Stimulated activated naive CD4-positive, alpha-beta T cell treated with Interleukin-2 at 50 U/mL for 16 hours (primary cell): ENCODE measurements at regions not wholly inside any gene's neighbourhood (a gene's known extent, or its start where the extent isn't known, plus 50 kb on each side); places are given as distances from the start of the nearest gene placed in this dataset.
"Not testable (repeated sequence)": the region's sequence is repeated elsewhere in the genome, so short reads cannot be mapped to it uniquely, and the experiment has no call there.

ENCODE experiments used
- DNase-seq: peaks from one replicate; lab custom pipeline; 2025; lab: John Stamatoyannopoulos, UW

DNA sequence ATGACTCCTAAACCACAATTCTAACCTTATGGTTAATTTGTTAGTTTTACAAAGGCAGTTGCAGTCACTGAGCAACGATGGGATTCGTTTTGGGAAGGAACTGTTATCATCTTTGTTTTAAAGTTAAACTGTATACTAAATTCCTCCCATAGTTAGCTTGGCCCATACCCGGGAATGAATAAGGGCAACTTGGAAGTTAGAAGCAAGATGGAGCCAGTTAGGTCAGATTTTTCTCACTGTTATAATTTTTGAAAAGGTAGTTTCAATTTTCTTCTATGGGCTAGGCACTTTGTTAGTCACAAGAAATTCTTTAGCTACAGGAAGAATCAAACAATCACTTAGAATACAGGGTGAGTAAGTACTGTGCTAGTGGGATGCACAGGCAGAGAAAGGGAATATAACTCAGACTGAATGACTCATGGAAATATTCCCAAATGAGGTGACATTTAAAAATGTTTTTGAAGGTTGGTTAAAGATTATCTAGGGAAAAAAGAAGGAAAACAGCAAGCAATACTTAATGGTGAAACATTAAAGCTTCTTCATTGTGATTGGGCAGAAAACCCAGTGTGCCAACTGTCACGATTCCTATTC, 153.6 kb downstream of the MAGEB17 start:
- no peak for DNase-seq

DNA sequence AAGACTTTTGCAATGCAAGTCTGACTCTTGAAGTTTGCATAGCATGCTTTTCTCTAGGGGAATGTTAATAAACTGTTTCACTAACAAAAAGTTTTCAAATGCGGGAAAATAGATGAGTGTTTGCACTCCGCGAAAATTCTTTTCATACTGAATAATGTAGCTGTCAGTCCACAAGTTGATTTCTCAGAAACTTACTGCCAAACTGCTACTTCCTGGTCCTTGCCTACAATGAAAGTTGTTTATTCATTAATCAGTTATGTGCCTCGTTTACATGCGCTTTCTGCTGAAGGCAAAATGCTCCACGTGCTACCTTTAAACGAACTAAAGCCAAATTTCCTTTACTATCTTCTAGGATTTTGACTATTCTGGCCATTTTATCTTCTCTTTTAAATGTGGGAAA, 166.2 kb downstream of the MAGEB17 start:
- DNase-seq: no peak

DNA sequence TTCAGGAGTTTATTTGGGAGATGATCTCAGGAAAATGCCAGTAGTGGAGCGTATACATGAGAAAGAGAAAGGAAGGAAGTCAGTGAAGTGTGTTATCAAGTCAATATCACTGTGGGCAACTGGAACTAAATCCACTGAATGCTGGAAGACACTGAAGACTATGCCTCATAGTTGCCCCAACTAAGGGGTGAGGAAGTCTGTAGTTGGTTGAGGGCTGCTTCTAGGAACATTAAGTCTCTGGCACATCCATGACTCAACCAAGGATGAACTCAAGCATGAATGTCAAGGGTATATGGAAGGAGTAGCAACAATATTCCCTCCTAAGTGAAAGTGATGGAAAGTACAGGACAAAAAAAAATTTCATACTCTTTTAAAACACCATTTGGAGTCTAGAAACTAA, 167.9 kb downstream of the MAGEB17 start:
- no peak for DNase-seq

DNA sequence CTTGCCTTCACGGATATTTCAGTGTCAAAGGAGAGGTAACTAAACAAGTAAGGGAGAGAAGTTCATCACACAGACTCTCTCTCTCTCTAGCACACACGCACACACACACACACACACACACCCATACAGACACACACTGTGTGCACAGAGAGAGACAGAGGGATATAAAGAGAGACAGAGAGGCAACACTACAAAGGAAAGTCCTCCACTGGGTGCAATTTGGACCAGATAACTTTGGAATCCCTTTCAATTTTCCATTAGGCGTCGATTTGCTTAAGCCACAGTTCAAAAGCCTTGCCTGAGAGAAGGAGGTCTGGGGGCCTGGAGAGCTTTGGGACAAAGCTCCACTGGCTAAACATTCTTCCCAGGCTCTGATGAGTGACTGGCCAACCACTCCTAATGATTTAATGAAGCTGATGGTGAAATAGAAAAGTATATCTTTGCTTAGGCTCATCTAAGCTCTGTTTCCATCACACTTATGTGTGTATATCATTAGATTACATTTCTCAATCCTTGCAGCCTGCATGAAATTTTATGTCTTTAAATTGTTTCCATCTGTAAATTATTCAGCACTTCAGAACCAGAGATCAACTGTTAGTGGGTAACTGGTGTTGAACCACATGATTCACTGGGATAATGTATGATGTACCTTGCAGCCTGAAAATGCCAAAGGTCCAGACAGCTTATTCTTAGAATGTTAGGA, 180.8 kb downstream of the MAGEB17 start:
- no peak for DNase-seq

DNA sequence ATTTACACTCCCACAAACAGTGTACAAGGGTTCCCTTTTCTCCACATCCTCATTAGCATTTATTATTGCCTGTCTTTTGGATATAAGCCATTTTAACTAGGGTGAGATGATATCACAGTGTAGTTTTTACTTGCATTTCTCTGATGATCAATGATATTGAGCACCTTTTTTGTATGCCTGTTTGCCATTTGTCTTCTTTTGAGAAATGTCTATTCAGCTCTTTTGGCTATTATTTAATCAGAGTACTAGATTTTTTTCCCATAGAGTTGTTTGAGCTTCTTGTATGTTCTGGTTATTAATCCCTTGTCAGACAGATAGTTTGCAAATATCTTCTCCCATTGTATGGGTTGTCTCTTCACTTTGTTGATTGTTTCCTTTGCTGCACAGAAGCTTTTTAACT, 190.6 kb downstream of the MAGEB17 start:
- DNase-seq: no peak

DNA sequence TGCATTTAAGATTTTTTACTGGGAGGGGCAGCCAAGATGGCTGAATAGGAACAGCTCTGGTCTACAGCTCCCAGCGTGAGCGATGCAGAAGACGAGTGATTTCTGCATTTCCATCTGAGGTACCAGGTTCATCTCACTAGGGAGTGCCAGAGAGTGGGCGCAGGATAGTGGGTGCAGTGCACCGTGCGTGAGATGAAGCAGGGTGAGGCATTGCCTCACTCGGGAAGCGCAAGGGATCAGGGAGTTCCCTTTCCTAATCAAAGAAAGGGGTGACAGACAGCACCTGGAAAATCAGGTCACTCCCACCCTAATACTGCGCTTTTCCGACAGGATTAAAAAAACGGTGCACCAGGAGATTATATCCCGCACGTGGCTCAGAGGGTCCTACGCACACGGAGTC, 192.8 kb downstream of the MAGEB17 start:
- not testable (repeated sequence) for DNase-seq

DNA sequence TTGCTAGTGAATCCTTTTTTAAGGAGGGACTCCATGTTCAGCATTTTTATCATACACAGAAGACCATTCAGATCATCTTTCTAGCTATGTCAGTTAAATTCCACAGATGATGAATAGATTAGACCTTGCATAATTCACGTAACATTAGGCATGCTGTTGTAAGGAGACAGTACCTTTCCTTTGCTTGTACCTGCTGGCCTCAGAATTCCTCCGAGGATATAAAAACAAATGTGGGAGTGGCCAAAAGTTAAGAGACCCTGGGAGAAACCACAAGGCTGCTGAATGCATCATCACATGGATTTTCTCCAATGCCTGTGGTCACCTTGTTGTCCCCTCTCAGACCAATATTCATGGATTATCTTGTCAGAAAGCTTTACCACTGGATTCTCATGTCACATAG, 201.4 kb downstream of the MAGEB17 start:
- no peak for DNase-seq

DNA sequence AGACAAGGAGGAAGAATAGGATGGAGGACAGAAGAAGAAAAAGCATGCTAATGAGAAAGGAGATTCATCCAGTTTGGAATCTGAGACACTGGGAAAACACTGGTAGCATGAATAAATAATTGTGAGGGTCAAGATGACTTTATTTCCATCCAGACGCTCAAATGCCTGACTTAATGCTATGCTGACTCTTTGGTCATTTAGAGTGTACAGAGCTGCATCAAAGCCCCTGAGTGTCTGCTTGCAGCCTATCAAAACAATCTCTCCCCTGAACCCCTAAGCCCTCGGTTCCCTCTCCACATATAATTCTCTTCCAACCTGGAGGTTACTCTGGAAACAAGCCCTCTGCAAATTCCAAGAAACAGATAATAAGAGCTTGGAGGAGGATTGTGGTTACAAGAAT, 208.8 kb downstream of the MAGEB17 start:
- no peak for DNase-seq

DNA sequence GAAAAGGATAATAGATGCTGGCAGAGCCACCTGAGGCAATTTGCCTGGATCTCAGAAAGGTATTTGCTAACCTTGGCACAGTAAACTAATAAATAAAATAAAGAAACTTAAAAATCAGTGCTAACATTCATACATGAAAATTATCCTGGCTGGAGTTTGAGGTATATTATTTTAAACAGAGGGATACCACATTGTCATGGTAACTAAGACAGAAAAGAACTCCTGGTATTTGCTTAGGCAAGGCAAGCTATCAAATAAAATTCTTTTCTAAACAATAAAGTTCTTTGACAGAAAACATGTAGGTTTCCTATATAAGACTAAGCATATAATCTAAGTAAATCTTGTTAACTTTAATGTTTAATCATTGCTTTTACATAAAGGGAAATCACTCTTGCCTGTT, 218.8 kb downstream of the MAGEB17 start:
- DNase-seq: no peak

DNA sequence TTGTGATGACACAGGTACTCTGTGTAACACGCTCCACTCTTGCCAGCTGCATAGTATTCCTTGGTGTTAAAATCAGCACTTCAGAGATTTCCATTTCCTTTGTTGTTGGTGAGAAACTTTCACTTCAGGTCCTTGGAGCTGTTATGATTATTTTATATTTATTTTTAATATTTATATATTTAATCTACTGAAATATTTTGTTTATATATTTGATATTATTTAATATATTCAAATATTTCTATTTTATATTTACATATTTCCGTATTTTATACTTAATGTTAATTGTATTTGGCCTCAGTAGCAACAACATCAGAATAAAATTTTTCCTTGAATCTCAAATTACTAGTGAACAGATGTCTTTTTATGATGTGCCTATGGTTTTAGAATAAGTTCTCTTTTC, 225.3 kb downstream of the MAGEB17 start:
- DNase-seq: no peak

DNA sequence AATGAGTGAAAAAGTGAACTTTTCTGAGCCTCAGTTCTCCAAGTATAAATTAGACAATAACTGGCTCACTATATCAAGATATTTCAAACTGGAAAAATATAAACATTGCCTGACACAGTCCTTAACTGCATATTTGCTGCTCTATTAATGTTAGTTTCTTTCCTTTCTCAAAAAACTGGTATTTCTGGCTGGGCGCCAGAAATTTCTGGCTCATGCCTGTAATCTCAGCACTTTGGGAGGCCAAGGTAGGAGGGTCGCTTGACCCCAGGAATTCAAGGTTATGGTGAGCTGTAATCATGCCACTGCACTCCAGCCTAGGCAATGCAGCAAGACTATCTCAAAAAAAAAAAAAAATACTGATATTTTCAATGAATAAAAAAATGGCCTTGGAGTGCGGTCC, 227.0 kb downstream of the MAGEB17 start:
- no peak for DNase-seq

DNA sequence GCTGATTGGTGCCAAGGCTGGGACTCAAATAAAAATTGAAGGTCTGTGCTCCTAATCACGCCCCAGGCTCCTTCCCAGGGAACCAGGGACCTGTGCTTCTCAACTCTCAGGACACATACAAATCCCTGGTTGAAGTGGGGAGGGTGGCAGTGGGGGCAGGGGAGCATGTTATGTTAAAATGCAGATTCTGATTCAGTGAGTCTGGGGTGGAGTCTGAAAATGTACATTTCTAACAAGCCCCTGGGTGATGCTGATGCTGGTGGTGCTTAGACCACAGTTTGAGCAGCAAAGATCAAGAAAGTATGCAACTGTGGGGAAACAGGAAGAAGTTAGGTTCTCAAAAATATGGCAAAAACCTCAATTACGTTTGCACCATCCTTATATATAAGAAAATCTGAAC, 236.5 kb downstream of the MAGEB17 start:
- no peak for DNase-seq

DNA sequence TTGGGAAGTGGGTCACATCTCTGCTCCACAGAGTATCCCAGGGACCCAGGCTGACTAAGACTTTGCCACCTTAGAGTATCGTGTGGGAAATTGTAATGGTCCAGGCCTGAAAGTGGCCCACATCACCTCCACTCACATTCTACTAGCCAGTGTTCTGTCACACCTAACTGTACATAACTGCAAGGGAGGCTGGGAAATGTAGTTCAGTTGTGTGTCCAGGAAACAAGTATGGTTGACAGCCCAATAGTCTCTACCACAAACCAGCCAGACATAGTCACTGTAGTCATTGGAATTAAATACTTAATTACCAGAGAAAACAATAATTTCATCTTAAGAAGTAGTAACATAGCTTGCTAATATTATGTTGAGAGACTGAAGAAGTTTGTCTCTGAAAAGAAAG, 233.4 kb upstream of the S100G start:
- no peak for DNase-seq

DNA sequence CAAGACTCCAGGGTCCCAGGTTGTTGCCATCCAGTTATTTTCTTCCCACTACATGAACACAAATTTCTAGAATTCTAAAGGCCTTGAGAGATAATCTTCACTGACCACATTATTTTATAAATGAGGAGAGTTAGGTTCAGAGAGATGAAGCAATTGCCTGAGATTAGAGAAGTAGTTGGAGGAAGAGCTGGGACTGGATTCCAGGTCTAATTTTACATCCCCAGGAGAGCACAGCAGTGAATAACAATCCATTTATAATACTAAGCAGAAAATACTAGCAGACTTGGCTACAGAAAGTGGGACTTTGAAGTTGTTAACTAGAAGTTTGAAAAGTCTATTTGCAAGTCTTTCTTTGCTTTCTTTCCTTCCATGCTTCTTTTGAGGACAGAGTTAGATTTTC, 231.3 kb upstream of the S100G start:
- DNase-seq: no peak

DNA sequence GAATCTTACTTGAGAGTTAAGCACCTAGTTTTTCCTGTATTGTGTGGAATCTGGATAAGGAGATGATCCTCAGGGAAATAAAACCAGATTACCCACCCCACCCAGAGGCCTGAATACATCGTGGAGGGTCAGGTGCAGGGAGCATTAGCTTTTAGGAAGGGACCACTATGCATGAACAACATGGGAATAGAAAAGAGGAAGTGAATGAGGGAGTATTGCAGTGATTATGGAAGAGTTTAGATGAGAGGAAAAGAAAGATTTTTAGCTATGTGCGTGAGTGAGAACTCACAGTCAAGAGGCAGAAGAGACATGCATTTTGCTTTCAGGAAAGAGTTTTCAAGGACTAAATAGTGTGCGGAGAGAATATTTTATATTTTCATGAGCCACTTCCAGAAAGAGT, 222.3 kb upstream of the S100G start:
- DNase-seq: no peak

DNA sequence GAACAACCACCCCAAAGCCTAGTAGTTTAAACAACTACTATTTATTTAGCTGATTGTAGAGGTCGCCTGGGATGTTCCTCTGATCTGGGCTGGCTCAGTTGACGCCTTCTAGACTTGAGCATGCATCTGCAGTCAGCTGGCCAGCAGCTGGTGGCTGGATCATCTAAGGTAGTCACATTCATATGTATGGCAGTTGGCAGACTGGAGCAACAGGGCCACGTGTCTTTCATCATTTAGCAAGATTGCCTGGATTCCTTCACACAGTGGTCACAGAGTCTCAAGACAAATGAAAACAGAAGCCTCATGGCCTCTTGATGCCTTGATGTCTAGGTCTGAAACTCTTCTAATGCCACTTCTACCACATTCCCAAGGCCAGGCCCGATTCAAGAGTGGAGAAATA, 220.6 kb upstream of the S100G start:
- DNase-seq: no peak

DNA sequence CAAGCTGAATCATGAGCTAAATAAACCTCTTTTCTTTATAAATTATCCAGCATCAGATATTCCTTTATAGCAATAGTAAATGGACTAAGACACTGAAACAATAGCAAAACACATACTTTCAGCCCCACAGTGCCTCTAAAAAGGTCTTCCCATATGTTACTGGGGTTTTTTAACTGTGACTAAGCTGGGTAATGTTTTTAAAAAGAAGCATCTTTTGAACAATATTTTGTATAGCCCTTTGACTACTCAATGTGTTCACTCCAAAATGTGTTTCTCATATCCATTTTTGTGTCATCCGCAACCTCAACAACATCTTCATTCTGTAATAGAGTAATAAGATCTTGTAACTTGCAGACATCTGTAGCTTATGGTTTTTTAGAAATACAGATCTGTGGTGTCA, 218.7 kb upstream of the S100G start:
- no peak for DNase-seq

DNA sequence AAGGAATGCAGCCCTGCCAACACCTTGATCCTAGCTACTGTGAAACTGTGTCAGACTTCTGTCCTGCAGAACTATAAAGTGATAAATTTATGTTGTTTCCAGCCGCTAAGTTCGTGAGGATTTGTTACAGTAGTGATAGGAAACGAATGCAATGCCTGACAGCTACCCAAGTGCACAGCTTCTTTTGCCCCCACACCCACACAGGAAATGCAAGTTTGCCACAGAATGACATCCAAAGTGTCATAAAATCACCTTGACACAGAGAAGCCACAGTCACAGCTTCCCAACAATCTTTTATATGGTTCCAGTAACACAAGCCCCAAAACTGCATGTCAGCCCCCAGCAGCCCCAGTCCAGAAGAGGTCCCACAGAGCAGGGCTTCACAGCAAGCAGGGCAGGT, 216.9 kb upstream of the S100G start:
- DNase-seq: no peak

DNA sequence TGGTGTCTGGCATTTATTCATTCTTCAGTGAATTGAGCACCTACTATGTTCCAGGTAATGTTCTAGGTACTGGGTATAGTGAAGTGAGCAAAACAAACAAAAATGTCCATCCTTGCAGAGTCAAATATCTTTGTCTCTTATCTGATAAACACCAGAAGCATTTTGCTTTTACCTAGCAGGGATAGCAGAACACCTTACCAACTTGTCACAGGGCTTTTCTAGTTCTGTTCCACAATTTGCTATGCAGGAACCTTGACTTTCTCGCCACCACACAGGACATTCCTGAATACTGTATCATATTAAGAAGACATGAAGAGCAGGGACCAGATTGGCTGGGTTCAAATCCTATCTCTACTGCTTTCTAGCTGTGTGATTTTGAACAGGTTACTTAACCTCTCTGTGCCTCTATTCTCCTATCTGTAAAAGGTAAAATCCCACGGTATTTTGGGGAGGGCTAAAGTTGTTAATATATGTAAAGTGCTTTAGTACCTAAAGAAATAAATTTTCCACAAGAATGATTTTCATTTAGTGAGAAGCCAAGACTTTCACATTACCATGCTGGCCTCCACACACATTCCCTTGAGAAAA, 214.5 kb upstream of the S100G start:
- DNase-seq: no peak

DNA sequence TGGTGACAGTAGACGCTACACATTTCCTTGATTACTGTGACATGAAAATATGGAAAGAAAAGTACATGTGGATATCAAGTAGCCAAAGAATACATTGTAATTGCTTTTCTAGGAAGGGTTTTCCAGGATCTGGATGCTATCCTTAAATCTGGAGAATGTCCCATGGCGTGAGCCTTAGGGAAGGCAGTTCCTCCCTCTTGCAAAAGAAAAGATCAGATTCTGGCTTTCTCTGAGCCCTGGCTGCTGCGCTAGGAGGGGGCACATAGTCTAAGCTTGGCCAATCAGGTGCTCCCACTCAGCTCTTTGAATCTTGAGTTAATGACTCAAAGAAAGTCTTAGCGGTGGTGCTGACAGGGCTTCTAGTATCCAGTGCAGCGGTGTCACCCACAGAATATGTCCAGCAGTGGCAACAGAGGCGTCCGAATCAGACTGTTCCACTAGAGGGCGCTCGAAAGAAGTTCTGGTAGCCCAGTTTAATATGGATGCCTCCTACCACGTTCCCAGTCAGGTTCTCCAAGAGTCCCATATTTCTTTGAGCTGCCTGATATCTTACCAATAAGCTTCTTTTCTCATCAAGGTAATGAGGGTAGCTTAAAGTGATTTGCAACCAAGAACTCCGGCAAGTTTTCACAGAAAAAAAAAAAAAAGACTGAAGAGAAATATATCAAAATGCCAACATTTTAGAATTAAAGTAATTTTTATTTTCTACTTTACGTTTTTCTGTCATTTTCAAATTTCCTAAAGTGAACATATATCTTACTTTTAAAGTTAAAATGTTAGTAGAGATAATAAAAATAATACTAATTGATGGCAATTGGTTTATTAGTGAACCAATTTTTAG, 213.4 kb upstream of the S100G start:
- DNase-seq: peak; percentile 31

DNA sequence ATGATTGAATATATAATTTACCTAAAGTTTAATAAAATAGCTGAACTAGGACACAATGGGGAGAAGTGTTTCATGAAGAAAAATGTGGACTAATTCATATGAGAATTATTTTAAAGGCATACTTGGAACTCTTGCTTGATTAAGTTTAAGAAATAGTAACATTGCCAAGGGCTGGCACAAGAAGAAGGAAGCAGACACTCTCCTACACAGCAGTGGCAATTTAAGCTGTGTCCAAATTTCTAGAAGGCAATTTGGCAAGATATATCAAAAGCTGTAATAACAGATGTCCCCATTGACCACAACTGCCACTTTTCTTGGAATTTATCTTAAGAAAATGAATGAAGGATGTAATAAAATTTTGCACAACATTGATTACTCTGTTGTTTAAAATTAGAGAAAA, 209.5 kb upstream of the S100G start:
- DNase-seq: no peak

DNA sequence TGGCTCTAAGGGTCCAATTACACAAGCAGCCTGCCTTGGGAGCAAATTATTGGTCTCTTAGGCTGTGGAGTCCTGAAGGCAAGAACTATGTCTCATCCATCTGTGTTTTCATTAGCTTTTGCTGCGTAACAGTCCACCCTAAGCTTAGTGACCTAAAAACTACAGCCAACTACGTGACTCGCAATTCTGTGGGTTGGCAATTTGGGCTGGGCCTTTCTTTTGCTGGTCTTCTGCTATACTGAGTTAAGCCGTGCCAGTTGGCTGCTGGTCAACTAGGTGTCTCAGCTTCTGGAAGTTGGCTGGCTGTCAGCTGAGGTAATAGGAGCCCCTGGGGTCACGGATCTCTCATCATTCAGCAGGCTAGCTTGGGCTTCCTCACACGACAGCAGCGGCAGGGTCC, 205.6 kb upstream of the S100G start:
- no peak for DNase-seq

DNA sequence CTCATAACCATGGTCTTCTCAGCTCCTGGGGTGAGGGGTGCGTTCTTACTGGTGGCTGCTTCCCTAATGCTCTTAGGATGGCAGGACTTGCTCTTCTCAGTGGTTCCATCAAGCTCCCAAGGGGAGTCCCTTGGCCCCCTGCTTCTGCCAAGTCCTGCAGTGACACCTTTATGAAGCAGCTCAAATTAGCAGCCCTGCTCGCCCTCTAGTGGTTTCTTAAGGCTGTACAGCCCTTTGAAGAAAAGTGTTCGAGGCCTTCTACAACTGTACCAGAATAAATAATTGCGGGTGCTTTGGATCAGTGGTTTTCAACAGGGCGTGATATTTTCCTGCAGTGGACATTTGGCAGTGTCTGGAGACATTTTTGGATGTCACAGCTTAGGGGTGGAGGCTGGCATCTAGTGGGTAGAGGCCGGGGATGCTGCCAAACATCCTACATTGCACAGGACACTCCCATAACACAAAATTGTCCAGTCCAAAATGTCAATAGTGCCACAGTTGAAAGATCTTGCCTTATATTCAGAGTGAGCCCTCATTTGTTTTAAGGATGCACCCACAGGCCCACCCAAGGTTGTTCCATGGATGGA, 204.7 kb upstream of the S100G start:
- peak; percentile 0 for DNase-seq
